Subcutaneous abdominal adipose tissue (tissue), 5 donors: ENCODE measurements at regions not wholly inside any gene's neighbourhood (a gene's known extent, or its start where the extent isn't known, plus 50 kb on each side); places are given as distances from the start of the nearest gene placed in this dataset.

ENCODE experiments used
- H3K27ac ChIP-seq: one replicate; pipeline ENCODE4 v1.7.0; 2013; ENCODE audit warnings: low read depth, mild to moderate bottlenecking, inconsistent platforms, low read length, moderate library complexity
- H3K27me3 ChIP-seq, 5 donors: one replicate each; pipeline ENCODE4 v1.7.0; 2013; ENCODE audit warnings: low read length in 5 of 5, inconsistent platforms in 1 of 5; ENCODE audit not compliant: control insufficient read depth in 5 of 5, insufficient read depth in 4 of 5
- H3K36me3 ChIP-seq, 5 donors: one replicate each; pipeline ENCODE4 v1.7.0; 2013; ENCODE audit warnings: low read length in 5 of 5; ENCODE audit not compliant: control insufficient read depth in 5 of 5, insufficient read depth in 5 of 5
- H3K4me1 ChIP-seq, 5 donors: one replicate each; pipeline ENCODE4 v1.7.0; 2013; ENCODE audit warnings: low read length in 5 of 5, mild to moderate bottlenecking in 3 of 5, moderate library complexity in 1 of 5; ENCODE audit not compliant: control insufficient read depth in 5 of 5, insufficient read depth in 5 of 5
- H3K4me3 ChIP-seq, 5 donors: one replicate each; pipeline ENCODE4 v1.7.0; 2013; ENCODE audit warnings: low read length in 5 of 5, low read depth in 1 of 5
- H3K9ac ChIP-seq, 5 donors: one replicate each; pipeline ENCODE4 v1.7.0; 2013; ENCODE audit warnings: low read length in 5 of 5, mild to moderate bottlenecking in 4 of 5, moderate library complexity in 3 of 5
- H3K9me3 ChIP-seq, 5 donors: one replicate each; pipeline ENCODE4 v1.7.0; 2013; ENCODE audit warnings: low read length in 5 of 5; ENCODE audit not compliant: control insufficient read depth in 5 of 5
- donor health status: healthy.
- donor health status: healthy.
- donor health status: healthy.
- donor health status: healthy.
- donor health status: healthy.

- H3K36me3 ChIP-seq: no peaks in the 10 kb centered on the region
- H3K4me3 ChIP-seq: no peak overlapping the region
- H3K9ac ChIP-seq: no peak overlapping the region
- no peaks in the 10 kb centered on the region for H3K4me1 ChIP-seq
- H3K27me3 ChIP-seq: peaks cover 0 to 5% (median 0%) of the 10 kb centered on the region in 5 donors
- H3K9me3 ChIP-seq: no peaks in the 10 kb centered on the region
- no peak overlapping the region for H3K27ac ChIP-seq
These were observed 52.2 kb upstream of the ACVR1 start for GRCh38 chr2:157928372-157928771.

DNA sequence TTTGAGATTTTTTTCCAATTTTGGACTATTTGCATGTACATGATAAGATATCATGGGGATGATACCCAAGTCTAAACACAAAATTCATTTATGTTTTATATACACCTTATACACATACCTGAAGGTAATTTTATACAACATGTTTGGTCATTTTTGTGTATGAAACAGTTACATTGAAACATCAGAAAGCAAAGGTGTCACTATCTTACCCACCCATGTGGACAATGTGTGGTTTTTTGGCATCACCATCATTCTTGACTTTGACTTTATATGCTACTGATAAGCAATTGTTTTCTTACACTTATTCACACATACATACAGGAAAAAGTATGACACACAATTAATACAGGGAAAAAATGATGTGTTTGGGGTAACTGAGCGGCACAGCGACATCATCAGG, 51.0 kb upstream of the ACVR1 start:
- H3K27ac ChIP-seq: no peak overlapping the region
- no peaks in the 10 kb centered on the region for H3K36me3 ChIP-seq
- H3K4me1 ChIP-seq: no peaks in the 10 kb centered on the region
- no peaks in the 10 kb centered on the region for H3K9me3 ChIP-seq
- no peaks in the 10 kb centered on the region for H3K27me3 ChIP-seq
- no peak overlapping the region for H3K9ac ChIP-seq
- no peak overlapping the region for H3K4me3 ChIP-seq
